MM.1S (cell line): ENCODE measurements at regions not wholly inside any gene's neighbourhood (a gene's known extent, or its start where the extent isn't known, plus 50 kb on each side); places are given as distances from the start of the nearest gene placed in this dataset.

ENCODE experiments used
- DNase-seq: peaks from one replicate; pipeline ENCODE4 v3.0.0-alpha.2; 2015
- H2AFZ ChIP-seq: fragments of 300-600 bp; sonication (generic); 2 replicates; pipeline ENCODE4 v1.6.0; 2016; ENCODE audit warnings: antibody characterized with exemption, low read length
- H3F3A ChIP-seq: fragments of 300-600 bp; sonication (generic); 2 replicates; pipeline ENCODE4 v1.6.1; 2016; ENCODE audit warnings: mild to moderate bottlenecking, antibody characterized with exemption, low read length, moderate library complexity, mixed read lengths; ENCODE audit not compliant: insufficient read depth
- H3K27ac ChIP-seq: fragments of 300-600 bp; sonication (generic); 2 replicates; pipeline ENCODE4 v1.5.1; 2016; ENCODE audit warnings: mild to moderate bottlenecking, low read length
- H3K27me3 ChIP-seq: fragments of 300-600 bp; sonication (generic); replicated peaks from 2 replicates; pipeline ENCODE4 v1.6.0; 2016; ENCODE audit warnings: low read length; ENCODE audit not compliant: insufficient read depth
- H3K36me3 ChIP-seq: fragments of 300-600 bp; sonication (generic); replicated peaks from 2 replicates; pipeline ENCODE4 v1.6.1; 2016; ENCODE audit warnings: mild to moderate bottlenecking, low read length, mixed read lengths; ENCODE audit not compliant: insufficient read depth
- H3K4me1 ChIP-seq: fragments of 300-600 bp; sonication (generic); 2 replicates; pipeline ENCODE4 v1.6.1; 2016; ENCODE audit warnings: low read length, mixed read lengths
- H3K4me2 ChIP-seq: fragments of 300-600 bp; sonication (generic); 2 replicates; pipeline ENCODE4 v1.6.0; 2016; ENCODE audit warnings: low read depth, low read length
- H3K4me3 ChIP-seq: fragments of 300-600 bp; sonication (generic); 2 replicates; pipeline ENCODE4 v1.5.1; 2016; ENCODE audit warnings: low read length, mixed read lengths
- H3K79me2 ChIP-seq: fragments of 300-600 bp; sonication (generic); 2 replicates; pipeline ENCODE4 v1.6.1; 2016; ENCODE audit warnings: mixed run types, low read length, mixed read lengths
- H3K9ac ChIP-seq: fragments of 300-600 bp; sonication (generic); 2 replicates; pipeline ENCODE4 v1.6.1; 2016; ENCODE audit warnings: low read length, mixed read lengths
- H3K9me2 ChIP-seq: fragments of 300-600 bp; sonication (generic); replicated peaks from 2 replicates; pipeline ENCODE4 v1.6.1; 2016; ENCODE audit warnings: mild to moderate bottlenecking, low read length, mixed read lengths; ENCODE audit not compliant: insufficient read depth
- H3K9me3 ChIP-seq: fragments of 300-600 bp; sonication (generic); replicated peaks from 2 replicates; pipeline ENCODE4 v1.6.1; 2016; ENCODE audit warnings: mild to moderate bottlenecking, low read length, mixed read lengths; ENCODE audit not compliant: insufficient read depth
- H4K20me1 ChIP-seq: fragments of 300-600 bp; sonication (generic); 2 replicates; pipeline ENCODE4 v1.6.1; 2016; ENCODE audit warnings: mild to moderate bottlenecking, low read length, moderate library complexity, mixed read lengths; ENCODE audit not compliant: insufficient read depth
- EZH2 ChIP-seq: fragments of 300-600 bp; sonication (generic); optimal IDR thresholded peaks from 2 replicates; pipeline ENCODE3; 2017; ENCODE audit warnings: low read depth, mild to moderate bottlenecking, antibody characterized with exemption, low read length, mixed read lengths
- EZH2phosphoT487 ChIP-seq: fragments of 300-600 bp; sonication (generic); IDR thresholded peaks from 2 replicates; pipeline ENCODE4 v1.6.1; 2018; ENCODE audit warnings: antibody characterized with exemption, low read length
- TF ChIP-seq, protein P1 (sequence below): fragments of 300-600 bp; sonication (generic); IDR thresholded peaks from 2 replicates; pipeline ENCODE4 v1.5.1; 2016; ENCODE audit warnings: antibody characterized with exemption, low read length, mixed read lengths

DNA sequence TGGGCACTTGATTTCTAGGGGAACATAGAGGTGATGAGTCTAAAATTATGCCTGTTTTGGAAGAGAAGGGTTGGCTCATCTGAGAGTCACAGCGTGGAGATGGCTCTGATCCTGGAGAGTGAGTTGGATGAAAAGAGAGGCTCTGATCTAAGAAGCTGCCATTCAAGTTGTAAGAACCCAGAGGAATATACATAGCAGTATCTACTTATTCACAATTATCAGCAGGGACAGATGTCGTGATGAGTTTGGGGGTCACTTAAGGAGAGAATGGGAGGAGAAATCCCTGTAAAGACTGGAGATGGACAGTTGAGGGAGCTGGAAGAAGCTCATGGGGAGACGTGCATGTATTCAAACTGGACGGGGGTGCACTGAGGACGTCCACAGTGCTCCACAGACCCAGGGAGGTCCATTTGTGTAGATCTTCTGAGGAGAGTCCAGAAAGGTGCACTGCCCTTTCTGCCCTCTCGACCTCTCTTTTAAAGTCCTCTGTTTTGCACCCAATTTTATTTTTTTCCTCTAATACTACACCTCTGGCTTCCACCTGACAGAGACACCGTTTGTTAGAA lies 124.7 kb upstream of the SSTR4 start:
- Histone ChIP-seq H3K4me1 (no peaks in the 10 kb centered on the region), H3K4me3 (no peak overlapping the region), H2AFZ (no peak overlapping the region), H3K36me3 (no peaks in the 10 kb centered on the region), H3K79me2 (no peaks in the 10 kb centered on the region), H3F3A (no peaks in the 10 kb centered on the region), H3K27ac (no peak overlapping the region), H4K20me1 (no peaks in the 10 kb centered on the region), H3K27me3 (no peaks in the 10 kb centered on the region), H3K9ac (no peak overlapping the region), H3K4me2 (no peak overlapping the region), H3K9me3 (no peaks in the 10 kb centered on the region), H3K9me2 (no peaks in the 10 kb centered on the region)
- TF ChIP-seq, protein P1, sequence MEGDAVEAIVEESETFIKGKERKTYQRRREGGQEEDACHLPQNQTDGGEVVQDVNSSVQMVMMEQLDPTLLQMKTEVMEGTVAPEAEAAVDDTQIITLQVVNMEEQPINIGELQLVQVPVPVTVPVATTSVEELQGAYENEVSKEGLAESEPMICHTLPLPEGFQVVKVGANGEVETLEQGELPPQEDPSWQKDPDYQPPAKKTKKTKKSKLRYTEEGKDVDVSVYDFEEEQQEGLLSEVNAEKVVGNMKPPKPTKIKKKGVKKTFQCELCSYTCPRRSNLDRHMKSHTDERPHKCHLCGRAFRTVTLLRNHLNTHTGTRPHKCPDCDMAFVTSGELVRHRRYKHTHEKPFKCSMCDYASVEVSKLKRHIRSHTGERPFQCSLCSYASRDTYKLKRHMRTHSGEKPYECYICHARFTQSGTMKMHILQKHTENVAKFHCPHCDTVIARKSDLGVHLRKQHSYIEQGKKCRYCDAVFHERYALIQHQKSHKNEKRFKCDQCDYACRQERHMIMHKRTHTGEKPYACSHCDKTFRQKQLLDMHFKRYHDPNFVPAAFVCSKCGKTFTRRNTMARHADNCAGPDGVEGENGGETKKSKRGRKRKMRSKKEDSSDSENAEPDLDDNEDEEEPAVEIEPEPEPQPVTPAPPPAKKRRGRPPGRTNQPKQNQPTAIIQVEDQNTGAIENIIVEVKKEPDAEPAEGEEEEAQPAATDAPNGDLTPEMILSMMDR = no peak
- TF ChIP-seq EZH2phosphoT487 = no peak
- no peak for TF ChIP-seq EZH2
- no peak for DNase-seq

DNA sequence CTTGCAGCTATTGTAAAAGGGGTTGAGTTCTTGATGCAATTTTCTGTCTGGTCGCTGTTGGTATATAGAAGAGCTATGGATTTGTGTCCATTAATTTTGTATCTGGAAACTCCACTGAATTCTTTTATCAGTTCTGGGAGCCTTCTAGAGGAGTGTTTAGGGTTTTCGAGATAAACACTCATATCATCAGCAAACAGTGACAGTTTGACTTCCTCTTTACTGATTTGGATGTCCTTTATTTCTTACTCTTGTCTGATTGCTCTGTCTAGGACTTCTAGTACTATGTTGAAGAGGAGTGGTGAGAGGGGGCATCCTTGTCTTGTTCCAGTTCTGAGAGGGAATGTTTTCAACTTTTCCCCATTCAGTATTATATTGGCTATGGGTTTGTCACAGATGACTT lies 120.8 kb upstream of the SSTR4 start:
- Histone ChIP-seq H3K79me2 (no peaks in the 10 kb centered on the region), H3K4me1 (no peaks in the 10 kb centered on the region), H3F3A (no peaks in the 10 kb centered on the region), H3K9me3 (no peaks in the 10 kb centered on the region), H3K27me3 (no peaks in the 10 kb centered on the region), H3K4me2 (no peak overlapping the region), H3K9ac (no peak overlapping the region), H3K9me2 (no peaks in the 10 kb centered on the region), H3K36me3 (no peaks in the 10 kb centered on the region), H3K27ac (no peak overlapping the region), H2AFZ (no peak overlapping the region), H4K20me1 (no peaks in the 10 kb centered on the region), H3K4me3 (no peak overlapping the region)
- TF ChIP-seq, protein P1 = no peak
- TF ChIP-seq EZH2 (no peak), EZH2phosphoT487 (no peak)
- no peak for DNase-seq

DNA sequence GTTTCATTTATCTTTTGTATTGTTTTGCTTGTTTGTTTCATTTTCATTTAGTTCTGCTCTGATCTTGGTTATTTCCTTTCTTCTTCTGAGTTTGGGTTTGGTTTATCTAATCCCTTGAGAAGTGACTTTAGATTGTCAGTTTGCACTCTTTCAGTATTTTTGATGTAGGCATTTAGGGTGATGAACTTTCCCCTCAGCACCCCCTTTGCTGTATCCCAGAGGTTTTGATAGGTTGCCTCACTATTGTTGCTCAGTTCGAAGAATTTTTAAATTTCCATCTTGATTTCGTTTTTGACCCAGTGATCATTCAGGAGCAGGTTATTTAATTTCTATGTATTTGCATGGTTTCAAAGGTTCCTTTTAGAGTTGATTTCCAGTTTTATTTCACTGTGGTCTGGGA lies 119.6 kb upstream of the SSTR4 start:
- Histone ChIP-seq H3K79me2 (no peaks in the 10 kb centered on the region), H4K20me1 (no peaks in the 10 kb centered on the region), H3K4me2 (no peak overlapping the region), H3K9ac (no peak overlapping the region), H3K9me3 (no peaks in the 10 kb centered on the region), H3K36me3 (no peaks in the 10 kb centered on the region), H3K4me3 (no peak overlapping the region), H2AFZ (no peak overlapping the region), H3K27me3 (no peaks in the 10 kb centered on the region), H3K27ac (no peak overlapping the region), H3K4me1 (no peaks in the 10 kb centered on the region), H3F3A (no peaks in the 10 kb centered on the region), H3K9me2 (no peaks in the 10 kb centered on the region)
- TF ChIP-seq EZH2 = no peak
- TF ChIP-seq, protein P1 = no peak
- no peak for TF ChIP-seq EZH2phosphoT487
- no peak for DNase-seq
